GM12872 (cell line): ENCODE measurements at regions not wholly inside any gene's neighbourhood (a gene's known extent, or its start where the extent isn't known, plus 50 kb on each side); places are given as distances from the start of the nearest gene placed in this dataset.

Experiments
- TF ChIP-seq, protein P1 (sequence below): IDR thresholded peaks from 3 replicates; pipeline ENCODE4 v1.5.1; 2011; ENCODE audit warnings: low read depth, mild to moderate bottlenecking, low read length, moderate library complexity; ENCODE audit not compliant: insufficient read depth

DNA sequence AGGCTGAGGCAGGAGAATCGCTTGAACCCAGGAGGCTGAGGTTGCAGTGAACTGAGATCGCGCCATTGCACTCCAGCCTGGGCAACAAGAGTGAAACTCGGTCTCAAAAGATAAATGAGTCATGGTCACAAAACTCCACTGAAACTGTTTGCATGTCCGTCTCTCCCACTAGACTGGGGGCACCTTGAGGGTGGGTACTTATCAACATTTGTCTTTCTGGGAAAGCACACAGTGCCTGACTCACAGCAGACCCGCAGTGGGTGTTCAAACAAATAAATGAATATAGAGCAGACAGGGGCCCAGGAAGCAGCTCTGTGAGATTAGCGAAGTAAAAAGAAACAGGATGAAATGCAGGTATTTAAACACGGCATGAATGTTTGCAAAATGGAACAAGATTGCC is 211.1 kb upstream of the GATA6 start:
- TF ChIP-seq, protein P1, sequence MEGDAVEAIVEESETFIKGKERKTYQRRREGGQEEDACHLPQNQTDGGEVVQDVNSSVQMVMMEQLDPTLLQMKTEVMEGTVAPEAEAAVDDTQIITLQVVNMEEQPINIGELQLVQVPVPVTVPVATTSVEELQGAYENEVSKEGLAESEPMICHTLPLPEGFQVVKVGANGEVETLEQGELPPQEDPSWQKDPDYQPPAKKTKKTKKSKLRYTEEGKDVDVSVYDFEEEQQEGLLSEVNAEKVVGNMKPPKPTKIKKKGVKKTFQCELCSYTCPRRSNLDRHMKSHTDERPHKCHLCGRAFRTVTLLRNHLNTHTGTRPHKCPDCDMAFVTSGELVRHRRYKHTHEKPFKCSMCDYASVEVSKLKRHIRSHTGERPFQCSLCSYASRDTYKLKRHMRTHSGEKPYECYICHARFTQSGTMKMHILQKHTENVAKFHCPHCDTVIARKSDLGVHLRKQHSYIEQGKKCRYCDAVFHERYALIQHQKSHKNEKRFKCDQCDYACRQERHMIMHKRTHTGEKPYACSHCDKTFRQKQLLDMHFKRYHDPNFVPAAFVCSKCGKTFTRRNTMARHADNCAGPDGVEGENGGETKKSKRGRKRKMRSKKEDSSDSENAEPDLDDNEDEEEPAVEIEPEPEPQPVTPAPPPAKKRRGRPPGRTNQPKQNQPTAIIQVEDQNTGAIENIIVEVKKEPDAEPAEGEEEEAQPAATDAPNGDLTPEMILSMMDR = no peak

DNA sequence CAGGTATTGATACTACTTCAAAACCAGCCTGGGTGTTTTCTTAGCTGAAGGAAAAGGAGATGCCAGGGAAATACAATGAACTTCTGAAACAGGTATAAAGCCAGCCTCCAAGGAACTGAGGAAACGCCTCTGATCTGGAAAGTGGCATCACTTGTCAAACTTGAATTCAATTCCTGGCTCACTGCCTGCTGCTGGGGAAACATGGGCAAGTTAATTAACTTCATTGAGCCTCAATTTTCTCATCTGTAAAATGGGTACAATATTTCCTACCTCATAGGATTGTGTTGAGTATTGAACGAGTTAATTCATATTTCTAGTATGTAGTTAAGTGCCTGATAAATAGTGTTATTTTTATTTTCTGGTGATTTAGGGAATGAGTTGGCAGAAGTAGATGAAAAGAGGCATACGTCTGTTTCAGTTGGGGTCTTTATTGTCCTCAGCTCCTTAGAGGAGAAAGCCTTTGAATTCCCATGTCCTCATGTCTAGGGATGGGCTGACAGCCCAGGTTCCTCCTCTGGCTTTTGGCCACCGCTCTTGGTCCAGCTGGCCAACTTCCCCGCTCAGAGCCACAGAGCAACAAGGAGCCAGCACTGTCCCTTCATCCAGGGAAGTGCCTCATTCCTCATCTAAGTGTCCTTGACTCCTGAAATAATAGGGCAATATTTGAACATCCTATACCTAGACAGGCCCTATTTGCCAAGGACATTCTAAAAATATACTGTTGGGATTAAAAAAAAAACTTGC is 210.5 kb upstream of the GATA6 start:
- TF ChIP-seq, protein P1 = no peak

DNA sequence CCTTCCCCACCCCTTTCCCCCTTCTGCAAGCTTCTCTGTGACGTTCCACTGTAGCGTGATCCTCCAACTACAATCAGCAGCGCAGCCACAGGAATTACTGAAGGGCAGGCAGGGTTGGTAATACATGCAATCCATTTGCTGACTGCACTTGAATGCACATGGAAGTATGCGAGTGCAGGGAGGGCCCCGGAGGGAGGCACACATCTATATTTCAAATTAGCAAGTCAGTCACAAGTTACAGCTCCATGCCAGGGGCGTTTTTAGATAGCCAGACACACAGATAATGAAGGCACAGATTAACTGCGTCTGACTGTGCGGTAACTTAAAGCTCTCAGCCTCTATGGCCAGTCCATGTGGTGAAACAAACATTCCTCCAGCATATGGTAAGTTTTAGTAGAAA is 209.2 kb upstream of the GATA6 start:
- TF ChIP-seq, protein P1 = no peak

DNA sequence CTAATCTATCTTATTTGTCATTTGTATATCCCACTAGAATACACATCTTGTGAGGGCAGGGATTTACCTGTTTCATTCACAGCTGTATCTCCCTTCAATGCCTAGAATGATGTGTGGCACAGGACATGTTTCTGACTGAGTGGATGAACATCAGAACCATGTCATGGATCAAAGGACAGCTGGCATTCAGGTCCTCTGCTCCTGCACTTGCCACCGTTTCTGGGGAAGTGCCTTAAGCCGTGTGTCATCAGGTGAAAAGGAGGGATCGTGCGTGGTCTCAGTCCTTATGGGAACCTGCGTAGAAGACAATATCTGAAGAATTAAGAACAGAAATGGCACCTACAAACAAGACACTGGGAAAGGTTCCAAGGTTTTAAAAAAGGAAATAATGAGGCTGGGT is 206.1 kb upstream of the GATA6 start:
- TF ChIP-seq, protein P1 = no peak

DNA sequence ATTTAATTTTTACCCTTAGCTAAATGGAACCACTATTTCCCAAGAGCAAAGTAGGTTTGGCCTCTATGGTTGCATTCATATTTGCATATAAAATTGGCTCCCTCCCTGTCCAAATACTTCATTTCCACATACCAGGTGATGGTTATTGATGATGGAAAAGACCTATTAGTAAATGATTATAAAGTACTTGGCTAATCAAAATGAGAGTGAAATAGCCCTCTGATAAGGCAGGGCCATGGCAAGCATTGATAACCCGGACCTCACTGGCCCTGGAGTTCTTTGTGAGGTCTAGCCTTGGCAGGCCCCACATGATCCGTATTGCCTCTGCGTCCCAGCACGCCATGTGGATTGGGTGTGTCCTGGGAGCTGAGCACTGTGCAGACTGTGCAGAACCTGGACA is 201.1 kb upstream of the GATA6 start:
- TF ChIP-seq, protein P1 = no peak

DNA sequence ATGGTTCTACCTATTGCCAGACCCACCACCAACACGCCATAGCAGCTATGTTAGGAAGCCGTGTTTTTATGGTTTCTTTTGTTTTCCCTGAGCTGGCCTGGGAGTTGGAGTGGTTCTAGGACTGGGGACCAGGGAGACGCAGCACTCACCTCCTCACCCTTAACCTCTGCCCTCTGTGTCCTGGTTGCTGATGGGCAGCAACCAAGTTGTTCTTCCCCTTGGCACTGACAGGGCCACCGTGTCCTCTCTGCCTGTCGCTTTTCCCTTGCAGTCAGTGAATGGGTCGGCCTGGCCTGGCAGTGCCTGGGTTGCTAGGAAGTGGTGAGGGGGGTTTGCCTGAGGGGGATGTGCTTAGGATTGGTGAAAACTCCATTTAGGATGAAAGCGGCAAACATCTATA is 197.1 kb upstream of the GATA6 start:
- TF ChIP-seq, protein P1 = no peak

DNA sequence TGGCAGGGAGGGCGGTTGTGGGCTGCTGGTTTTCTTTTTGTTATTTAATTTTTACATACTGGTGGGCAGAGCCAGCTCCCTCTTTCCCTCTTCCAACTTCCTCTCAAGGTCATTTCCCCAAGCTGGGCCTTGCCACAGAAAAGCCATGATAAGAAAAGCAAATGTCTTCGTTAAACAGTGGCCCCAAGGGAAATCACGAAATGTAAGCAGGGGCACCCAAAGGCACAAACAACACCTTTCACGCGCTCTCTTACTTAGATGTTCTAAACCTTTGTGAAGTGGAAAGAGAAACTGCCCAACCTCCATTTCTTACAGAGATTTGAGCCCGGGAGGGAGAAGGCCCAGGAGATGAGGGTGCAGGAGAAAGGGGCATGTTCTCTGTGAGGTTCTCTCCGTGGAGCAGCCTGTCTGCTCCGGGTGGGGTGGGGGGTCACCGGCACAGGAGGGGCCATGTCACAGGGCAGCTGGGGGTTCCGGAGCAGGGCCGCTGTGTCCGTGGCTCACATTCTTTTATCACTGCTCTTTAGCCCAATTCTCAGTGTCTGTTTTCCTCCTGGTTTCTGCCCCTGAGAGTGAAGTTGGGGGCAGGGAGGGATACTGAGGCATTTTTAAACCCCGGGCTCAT is 190.7 kb upstream of the GATA6 start:
- TF ChIP-seq, protein P1 = no peak
